ENCODE measurements at regions not wholly inside any gene's neighbourhood (a gene's known extent, or its start where the extent isn't known, plus 50 kb on each side); places are given as distances from the start of the nearest gene placed in this dataset.

- DNase-seq (ENCODE audit: low spot score in 2 of 2), result no peak
- H3K4me3 ChIP-seq (ENCODE audit: low read depth, poor library complexity, severe bottlenecking), result no peak overlapping the region
- no peak for TF ChIP-seq POLR2A (IDR thresholded peaks at IDR 0.05)
- TF ChIP-seq CTCF (IDR thresholded peaks at IDR 0.05), result no peak
- WGBS, 2 donors, result 83 to 100% methylated on average over 1 of the region's 1 CpG
- intact Hi-C loops (cut with DNase I; ENCODE audit: low total_unique reads), result no loop called here
Measured at GRCh38 chr3:154987846-154988245, 92.3 kb upstream of the MME start.

- intact Hi-C loops (cut with DNase I; ENCODE audit: low total_unique reads), result no loop called here
- WGBS, 2 donors, result 30% methylated on average over 1 of the region's 1 CpG
Measured at GRCh38 chr3:154981664-154982063, 98.5 kb upstream of the MME start.

GRCh38 chr3:154981201-154981600, 98.9 kb upstream of the MME start:
- no peak overlapping the region for H3K4me3 ChIP-seq (ENCODE audit: low read depth, poor library complexity, severe bottlenecking)
- no peak for DNase-seq (ENCODE audit: low spot score in 2 of 2)
- TF ChIP-seq POLR2A (IDR thresholded peaks at IDR 0.05), result no peak
- no peak for TF ChIP-seq CTCF (IDR thresholded peaks at IDR 0.05)
- intact Hi-C loops (cut with DNase I; ENCODE audit: low total_unique reads), result no loop called here

More at GRCh38 chr3:154981664-154982063, 98.5 kb upstream of the MME start:
- no peak for DNase-seq (ENCODE audit: low spot score in 2 of 2)
- TF ChIP-seq POLR2A (IDR thresholded peaks at IDR 0.05) (no peak), CTCF (IDR thresholded peaks at IDR 0.05) (no peak)
- no peak overlapping the region for H3K4me3 ChIP-seq (ENCODE audit: low read depth, poor library complexity, severe bottlenecking)

- intact Hi-C loops (cut with DNase I; ENCODE audit: low total_unique reads), result no loop called here
- no peak overlapping the region for H3K4me3 ChIP-seq (ENCODE audit: low read depth, poor library complexity, severe bottlenecking)
- TF ChIP-seq POLR2A (IDR thresholded peaks at IDR 0.05), result no peak
- no peak for TF ChIP-seq CTCF (IDR thresholded peaks at IDR 0.05)
- 76 to 81% methylated on average over 5 of the region's 5 CpGs for WGBS, 2 donors
- no peak for DNase-seq (ENCODE audit: low spot score in 2 of 2)
Measured at GRCh38 chr3:154979331-154979730, 100.8 kb upstream of the MME start.

GRCh38 chr3:154977666-154978065, 102.5 kb upstream of the MME start:
- no peak for TF ChIP-seq POLR2A (IDR thresholded peaks at IDR 0.05)
- no peak for TF ChIP-seq CTCF (IDR thresholded peaks at IDR 0.05)
- DNase-seq (ENCODE audit: low spot score in 2 of 2), result no peak
- WGBS, 2 donors, result 52 to 57% methylated on average over 1 of the region's 1 CpG
- no peak overlapping the region for H3K4me3 ChIP-seq (ENCODE audit: low read depth, poor library complexity, severe bottlenecking)
- intact Hi-C loops (cut with DNase I; ENCODE audit: low total_unique reads), result no loop called here

All from lower leg skin (tissue), 4 donors.